ENCODE measurements at regions not wholly inside any gene's neighbourhood (a gene's known extent, or its start where the extent isn't known, plus 50 kb on each side); places are given as distances from the start of the nearest gene placed in this dataset.

DNA sequence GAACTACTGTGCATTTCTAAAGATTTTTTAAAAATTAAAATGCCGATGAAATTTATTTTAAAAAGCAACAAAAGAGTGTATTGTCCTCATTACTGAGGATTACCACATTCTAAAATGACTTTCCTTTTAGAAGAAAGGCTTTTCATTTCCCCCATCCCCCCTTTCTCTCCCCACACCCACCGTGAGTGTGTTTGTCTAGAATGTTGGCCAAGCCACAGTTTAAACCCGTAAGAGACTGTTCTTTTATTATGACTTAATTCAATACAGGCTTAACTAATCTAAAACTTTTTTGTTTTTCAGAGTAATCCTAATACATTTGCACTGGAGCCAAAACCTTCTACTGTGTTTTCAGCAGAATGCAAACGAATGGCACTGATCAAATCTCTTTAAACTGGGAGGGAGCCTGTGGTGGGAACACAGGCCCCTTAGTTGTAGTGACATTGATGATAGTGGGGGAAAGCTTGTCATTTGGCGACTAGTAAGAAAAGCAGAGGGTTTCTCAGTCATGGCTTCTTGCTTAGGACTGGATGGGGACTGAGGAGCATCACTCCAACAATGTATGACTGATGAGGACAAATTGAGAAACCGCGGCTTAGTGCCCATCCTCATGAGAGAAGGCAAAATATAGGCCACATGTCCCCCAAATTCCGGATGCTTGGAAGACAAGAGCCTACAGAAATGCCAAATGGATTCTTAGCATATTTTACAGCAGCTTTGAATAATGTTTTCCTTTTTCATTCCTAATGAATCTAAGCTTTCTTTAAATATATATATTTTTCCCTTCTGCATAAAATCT is 154.0 kb upstream of the SMIM21 start:
- TF ChIP-seq, protein P1, sequence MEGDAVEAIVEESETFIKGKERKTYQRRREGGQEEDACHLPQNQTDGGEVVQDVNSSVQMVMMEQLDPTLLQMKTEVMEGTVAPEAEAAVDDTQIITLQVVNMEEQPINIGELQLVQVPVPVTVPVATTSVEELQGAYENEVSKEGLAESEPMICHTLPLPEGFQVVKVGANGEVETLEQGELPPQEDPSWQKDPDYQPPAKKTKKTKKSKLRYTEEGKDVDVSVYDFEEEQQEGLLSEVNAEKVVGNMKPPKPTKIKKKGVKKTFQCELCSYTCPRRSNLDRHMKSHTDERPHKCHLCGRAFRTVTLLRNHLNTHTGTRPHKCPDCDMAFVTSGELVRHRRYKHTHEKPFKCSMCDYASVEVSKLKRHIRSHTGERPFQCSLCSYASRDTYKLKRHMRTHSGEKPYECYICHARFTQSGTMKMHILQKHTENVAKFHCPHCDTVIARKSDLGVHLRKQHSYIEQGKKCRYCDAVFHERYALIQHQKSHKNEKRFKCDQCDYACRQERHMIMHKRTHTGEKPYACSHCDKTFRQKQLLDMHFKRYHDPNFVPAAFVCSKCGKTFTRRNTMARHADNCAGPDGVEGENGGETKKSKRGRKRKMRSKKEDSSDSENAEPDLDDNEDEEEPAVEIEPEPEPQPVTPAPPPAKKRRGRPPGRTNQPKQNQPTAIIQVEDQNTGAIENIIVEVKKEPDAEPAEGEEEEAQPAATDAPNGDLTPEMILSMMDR (IDR thresholded peaks at IDR 0.05; ENCODE audit: low read length): no peak
- no peak for TF ChIP-seq EZH2 (optimal IDR thresholded peaks at IDR 0.05; ENCODE audit: low read depth, low read length)
